Colonic mucosa (tissue), 4 donors: ENCODE measurements at regions not wholly inside any gene's neighbourhood (a gene's known extent, or its start where the extent isn't known, plus 50 kb on each side); places are given as distances from the start of the nearest gene placed in this dataset.
"Not testable (repeated sequence)": the region's sequence is repeated elsewhere in the genome, so short reads cannot be mapped to it uniquely, and the experiment has no call there.

ENCODE experiments used
- DNase-seq: peaks from one replicate; pipeline ENCODE4 v3.0.0-alpha.2; 2020
- H3K27ac ChIP-seq: fragments of 200-600 bp; one replicate; pipeline ENCODE4 v1.8.0; 2021
- H3K27me3 ChIP-seq: fragments of 200-600 bp; one replicate; pipeline ENCODE4 v1.8.0; 2021
- H3K36me3 ChIP-seq: fragments of 200-600 bp; one replicate; pipeline ENCODE4 v1.8.0; 2021
- H3K4me1 ChIP-seq: fragments of 200-600 bp; one replicate; pipeline ENCODE4 v1.8.0; 2021; ENCODE audit warnings: mild to moderate bottlenecking
- H3K4me3 ChIP-seq: fragments of 200-600 bp; one replicate; pipeline ENCODE4 v1.8.0; 2021
- H3K9ac ChIP-seq, 2 donors: one replicate each; pipeline ENCODE4 v1.7.0; 2013; ENCODE audit warnings: control low read depth in 2 of 2, low read depth in 2 of 2, low read length in 2 of 2
- H3K9me3 ChIP-seq: fragments of 200-600 bp; one replicate; pipeline ENCODE4 v1.8.0; 2021
- CTCF ChIP-seq: fragments of 200-600 bp; IDR thresholded peaks from one replicate; pipeline ENCODE4 v1.8.0; 2022; ENCODE audit warnings: antibody characterized with exemption, mild to moderate bottlenecking
- intact Hi-C: fragments of 100-400 bp; cut with DNase I; formaldehyde crosslinking; loops from one replicate; pipeline ENCODE4 v1.14.1; 2022
- donor health status: healthy.
- donor health status: DM: no; HTN: no; CAD: no.
- donor health status: DM: no; HTN: no; CAD: no.

GRCh38 chr4:23091711-23092110 is 399.0 kb downstream of the GBA3 start:
- no peaks in the 10 kb centered on the region for H3K27me3 ChIP-seq
- H3K36me3 ChIP-seq, result no peaks in the 10 kb centered on the region
- DNase-seq, result no peak
- H3K27ac ChIP-seq, result no peak overlapping the region
- no peaks in the 10 kb centered on the region for H3K9me3 ChIP-seq
- no peak for TF ChIP-seq CTCF
- no peaks in the 10 kb centered on the region for H3K4me1 ChIP-seq
- H3K4me3 ChIP-seq, result no peak overlapping the region
- intact Hi-C loops, result no loop called here
- no peak overlapping the region for H3K9ac ChIP-seq

GRCh38 chr4:23085249-23085568 is 392.5 kb downstream of the GBA3 start:
- H3K4me3 ChIP-seq, result no peak overlapping the region
- no peak for TF ChIP-seq CTCF
- no peaks in the 10 kb centered on the region for H3K27me3 ChIP-seq
- no peak overlapping the region for H3K27ac ChIP-seq
- H3K36me3 ChIP-seq, result no peaks in the 10 kb centered on the region
- no peaks in the 10 kb centered on the region for H3K4me1 ChIP-seq
- H3K9ac ChIP-seq, result no peak overlapping the region
- intact Hi-C loops, result no loop called here
- H3K9me3 ChIP-seq, result no peaks in the 10 kb centered on the region
- no peak for DNase-seq

GRCh38 chr4:23084559-23085248 is 392.0 kb downstream of the GBA3 start:
- H3K4me3 ChIP-seq, result no peak overlapping the region
- no peak overlapping the region for H3K27ac ChIP-seq
- intact Hi-C loops, result no loop called here
- H3K4me1 ChIP-seq, result no peaks in the 10 kb centered on the region
- H3K27me3 ChIP-seq, result no peaks in the 10 kb centered on the region
- no peak for DNase-seq
- no peak for TF ChIP-seq CTCF
- H3K9me3 ChIP-seq, result no peaks in the 10 kb centered on the region
- H3K9ac ChIP-seq, result no peak overlapping the region
- no peaks in the 10 kb centered on the region for H3K36me3 ChIP-seq

- no peaks in the 10 kb centered on the region for H3K27me3 ChIP-seq
- no peak for TF ChIP-seq CTCF
- no peak overlapping the region for H3K27ac ChIP-seq
- H3K9ac ChIP-seq, result no peak overlapping the region
- H3K36me3 ChIP-seq, result no peaks in the 10 kb centered on the region
- no peaks in the 10 kb centered on the region for H3K9me3 ChIP-seq
- no peak for DNase-seq
- intact Hi-C loops, result no loop called here
- H3K4me1 ChIP-seq, result no peaks in the 10 kb centered on the region
- no peak overlapping the region for H3K4me3 ChIP-seq
These were observed 390.7 kb downstream of the GBA3 start for GRCh38 chr4:23083391-23083790.

GRCh38 chr4:23080171-23080570 is 387.4 kb downstream of the GBA3 start:
- H3K9ac ChIP-seq, intact Hi-C loops, H3K4me3 ChIP-seq, H3K4me1 ChIP-seq, H3K27ac ChIP-seq, H3K9me3 ChIP-seq, DNase-seq, H3K36me3 ChIP-seq, H3K27me3 ChIP-seq: not testable (repeated sequence)

GRCh38 chr4:23070848-23071570 is 378.3 kb downstream of the GBA3 start:
- no peak for TF ChIP-seq CTCF
- DNase-seq, result no peak

More at GRCh38 chr4:23070848-23071570, 378.3 kb downstream of the GBA3 start:
- H3K4me1 ChIP-seq, result no peaks in the 10 kb centered on the region
- H3K9me3 ChIP-seq, result no peaks in the 10 kb centered on the region
- H3K9ac ChIP-seq, result no peak overlapping the region
- H3K36me3 ChIP-seq, result no peaks in the 10 kb centered on the region
- H3K27me3 ChIP-seq, result no peaks in the 10 kb centered on the region
- no peak overlapping the region for H3K4me3 ChIP-seq
- H3K27ac ChIP-seq, result no peak overlapping the region
- intact Hi-C loops, result no loop called here
